GM19438 (cell line): ENCODE measurements at regions not wholly inside any gene's neighbourhood (a gene's known extent, or its start where the extent isn't known, plus 50 kb on each side); places are given as distances from the start of the nearest gene placed in this dataset.

Experiments
- ATAC-seq: cut with Tn5 transposase; IDR thresholded peaks from one replicate; pipeline ENCODE4 v1.9.1; 2021; ENCODE audit warnings: low read depth; ENCODE audit not compliant: unreplicated experiment

DNA sequence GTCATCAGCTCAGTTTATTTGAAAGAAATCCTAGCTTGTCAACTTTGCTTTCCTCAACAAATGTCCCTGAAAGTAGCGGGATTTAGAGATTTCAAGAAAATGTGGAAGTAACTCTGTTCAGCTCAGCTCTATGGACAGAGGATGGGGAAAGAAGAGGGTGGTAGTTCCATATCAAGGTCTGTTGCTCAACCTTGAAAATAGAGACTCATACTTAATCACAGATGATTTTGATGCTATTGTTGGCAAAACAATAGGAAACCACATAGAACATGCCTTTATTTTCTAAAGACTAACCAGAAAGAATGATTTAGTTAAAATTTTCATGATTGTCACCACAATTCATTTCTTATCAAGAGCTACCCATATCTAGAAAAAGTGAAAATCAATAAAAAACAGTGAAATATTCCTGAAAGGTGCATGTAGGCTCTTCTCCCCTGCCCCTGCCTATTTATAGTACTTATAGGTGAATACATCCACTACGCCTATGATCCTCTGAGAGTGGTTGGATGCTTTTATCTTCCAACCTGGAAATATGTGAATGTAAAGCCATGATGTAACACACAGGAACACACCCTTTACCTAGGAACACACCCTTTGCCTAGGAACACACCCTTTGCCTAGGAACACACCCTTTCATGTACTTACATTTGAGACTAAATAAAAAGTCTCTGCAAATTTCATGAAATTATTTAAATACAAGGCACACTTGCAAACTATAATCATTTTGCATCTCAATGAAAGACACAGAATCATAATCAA, 65.8 kb downstream of the ETAA1 start:
- ATAC-seq: no peak

GRCh38 chr2:67463810-67464209, 66.7 kb downstream of the ETAA1 start:
- ATAC-seq: no peak

DNA sequence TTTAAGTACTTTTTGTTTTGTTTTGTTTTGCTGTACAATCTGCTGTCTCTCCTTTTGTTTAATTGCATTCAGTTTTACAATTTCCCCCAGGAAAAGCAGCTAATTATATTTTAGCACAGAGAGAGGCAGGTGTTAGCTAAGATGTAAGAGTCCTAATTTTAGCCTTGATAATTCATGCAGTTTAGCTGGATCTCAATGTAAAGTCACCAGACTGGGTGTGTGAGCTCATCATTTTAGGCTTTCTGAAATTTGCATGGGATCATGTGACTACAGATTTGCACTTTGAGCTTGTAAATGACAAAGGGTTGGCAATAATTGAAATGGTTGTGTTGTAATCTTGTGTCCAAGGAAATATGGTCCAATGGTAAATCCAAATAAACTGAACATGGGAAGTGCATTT, 68.5 kb downstream of the ETAA1 start:
- no peak for ATAC-seq

DNA sequence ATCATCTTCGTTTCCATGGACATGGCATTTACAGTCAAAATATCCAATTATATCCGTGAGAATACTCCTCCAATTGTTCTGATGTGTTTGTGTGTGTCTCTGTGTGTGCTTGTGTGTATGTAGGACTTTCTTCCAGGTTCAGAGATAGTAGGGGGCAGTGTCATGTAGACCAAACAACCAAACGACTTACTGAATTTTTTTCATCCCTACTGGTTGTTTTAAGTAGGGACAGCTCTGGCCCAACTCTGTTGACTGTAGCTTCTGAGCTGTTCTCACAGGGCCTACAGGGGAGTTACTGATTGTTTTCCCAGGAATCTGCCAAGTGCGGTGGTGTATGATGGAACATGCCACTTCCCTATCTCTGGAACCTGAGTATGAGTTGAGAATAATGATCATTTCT, 69.6 kb downstream of the ETAA1 start:
- ATAC-seq: no peak

GRCh38 chr2:67471681-67472080, 74.5 kb downstream of the ETAA1 start:
- ATAC-seq: no peak

- ATAC-seq: no peak
Observed at GRCh38 chr2:67476809-67477790, 80.0 kb downstream of the ETAA1 start.

- ATAC-seq: no peak
Observed at GRCh38 chr2:67479261-67479660, 82.1 kb downstream of the ETAA1 start.

DNA sequence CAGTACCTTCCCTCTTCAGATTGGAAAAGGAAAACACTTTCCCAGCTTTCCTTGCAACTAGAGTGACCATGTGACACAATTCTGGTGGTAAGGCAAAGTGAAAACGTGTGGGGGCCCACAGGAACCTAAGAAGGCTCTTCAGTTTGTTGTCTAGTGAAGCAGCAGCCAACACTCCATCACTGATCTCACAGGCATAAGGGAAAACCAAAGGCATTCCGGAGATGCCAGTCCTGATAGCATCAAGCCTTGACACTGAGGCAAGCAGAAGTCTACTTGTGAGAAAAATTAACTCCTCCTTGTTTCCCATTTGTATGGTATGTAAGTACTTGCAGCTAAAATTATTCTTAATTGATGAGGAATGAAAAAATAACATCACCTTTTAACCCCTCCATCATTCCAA, 88.3 kb downstream of the ETAA1 start:
- no peak for ATAC-seq

DNA sequence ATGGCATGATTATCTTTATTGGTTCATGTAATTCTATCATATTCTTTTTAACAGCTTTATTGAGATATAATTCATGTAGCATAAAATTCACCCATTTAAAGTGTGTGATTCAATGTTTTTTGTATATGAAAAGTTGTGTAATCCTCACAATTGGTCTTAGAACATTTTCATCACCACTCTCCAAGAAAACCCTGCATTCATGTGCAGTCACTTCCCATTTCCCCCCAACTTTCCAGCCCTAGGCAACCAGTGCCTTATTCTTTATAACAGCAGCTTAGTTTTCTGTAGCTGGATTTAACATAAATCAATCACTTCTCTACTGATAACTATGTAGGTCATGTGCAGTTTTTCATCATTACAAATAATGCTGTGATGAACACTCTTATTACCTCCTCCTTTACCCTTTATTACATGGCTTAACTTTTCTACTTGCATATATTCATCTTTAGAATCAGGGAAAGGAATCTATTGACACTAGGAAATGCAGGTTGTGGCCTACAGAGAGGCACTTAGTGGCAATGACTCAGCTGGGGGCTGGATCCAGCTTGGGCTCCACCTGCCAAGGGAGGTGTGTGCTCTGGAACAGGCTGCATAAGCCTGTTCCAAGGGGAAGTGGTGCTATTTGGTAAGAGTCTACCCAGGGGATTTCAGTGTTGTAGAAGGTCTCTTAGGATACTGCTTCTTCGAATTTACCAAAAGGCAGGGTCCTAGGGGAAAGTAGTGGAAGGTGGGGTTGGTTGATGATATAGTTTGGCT, 89.1 kb downstream of the ETAA1 start:
- ATAC-seq: no peak

GRCh38 chr2:67487993-67488392, 90.9 kb downstream of the ETAA1 start:
- no peak for ATAC-seq

DNA sequence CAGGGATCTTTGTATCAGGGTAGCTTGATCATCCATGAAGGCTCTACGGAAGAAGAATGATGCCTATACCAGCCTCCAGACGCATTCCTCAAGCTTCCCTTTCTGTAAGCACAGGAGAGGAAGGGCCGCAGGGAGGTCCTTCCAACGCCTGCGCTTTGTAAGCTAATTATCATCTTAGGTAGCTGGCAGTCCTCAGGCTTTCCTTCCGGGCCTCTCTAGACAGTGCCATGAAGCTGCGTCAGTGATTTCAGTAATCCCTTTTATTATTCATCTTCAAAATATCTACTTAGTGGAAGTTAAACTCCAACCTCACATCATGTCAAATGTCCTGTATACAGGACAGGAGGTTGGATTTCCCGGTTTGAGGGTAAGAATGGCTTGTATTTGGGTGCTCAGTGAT, 92.3 kb downstream of the ETAA1 start:
- ATAC-seq: no peak

- no peak for ATAC-seq
Observed at GRCh38 chr2:67498931-67499330, 101.8 kb downstream of the ETAA1 start.

DNA sequence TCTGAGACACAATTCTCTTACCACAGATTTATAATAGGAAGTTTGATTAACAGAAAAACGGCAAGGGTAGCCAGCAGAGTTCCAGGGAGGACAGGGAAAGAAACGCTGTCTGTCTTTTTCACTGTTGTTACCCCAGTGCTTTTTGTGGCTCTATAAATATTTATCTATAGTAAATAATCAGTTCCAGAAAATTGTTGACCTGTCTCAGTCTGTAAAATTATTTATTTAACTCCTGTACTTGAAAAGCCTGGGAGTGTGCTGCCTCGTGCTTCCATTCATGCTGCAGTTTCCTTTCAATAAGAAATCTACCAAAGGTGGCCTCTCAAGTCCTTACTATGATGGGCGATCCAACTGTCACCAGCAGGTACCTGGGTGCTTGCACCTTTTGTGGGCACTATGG, 102.9 kb downstream of the ETAA1 start:
- ATAC-seq: no peak

- no peak for ATAC-seq
Observed at GRCh38 chr2:67500541-67500940, 103.4 kb downstream of the ETAA1 start.

GRCh38 chr2:67502346-67503065, 105.4 kb downstream of the ETAA1 start:
- no peak for ATAC-seq

- ATAC-seq: no peak
Observed at GRCh38 chr2:67503066-67503795, 106.1 kb downstream of the ETAA1 start.

- ATAC-seq: no peak
Observed at GRCh38 chr2:67510745-67511144, 113.6 kb downstream of the ETAA1 start.

GRCh38 chr2:67514515-67514914, 117.4 kb downstream of the ETAA1 start:
- no peak for ATAC-seq

DNA sequence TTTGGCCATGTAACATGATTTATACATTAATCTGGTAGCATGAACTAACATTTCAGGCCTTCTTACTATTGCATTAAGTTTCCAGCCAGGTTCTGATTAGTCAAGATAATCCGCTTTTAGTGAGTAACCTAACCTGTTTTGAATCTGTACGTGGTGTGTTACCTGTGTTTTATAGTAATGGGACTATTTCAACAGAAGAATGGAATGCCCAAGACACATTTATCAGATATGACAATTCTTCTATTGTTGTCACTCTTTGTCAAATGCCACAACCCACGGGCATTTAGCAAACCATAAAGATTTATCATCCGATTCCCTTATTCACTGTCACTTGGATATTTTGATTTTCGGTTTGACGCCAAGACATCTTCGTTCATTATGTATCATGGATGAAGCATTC, 117.9 kb downstream of the ETAA1 start:
- ATAC-seq: no peak

- ATAC-seq: no peak
Observed at GRCh38 chr2:67515538-67515937, 118.4 kb downstream of the ETAA1 start.
